ENCODE measurements at regions not wholly inside any gene's neighbourhood (a gene's known extent, or its start where the extent isn't known, plus 50 kb on each side); places are given as distances from the start of the nearest gene placed in this dataset.

GRCh38 chr4:32988165-32988811, 2268.1 kb downstream of the PCDH7 start:
- TF ChIP-seq CTCF (conservative IDR thresholded peaks at IDR 0.05; ENCODE audit: low read depth, low read length) (no peak), EZH2 (IDR thresholded peaks at IDR 0.05; ENCODE audit: borderline replicate concordance, low read depth, low read length, poor library complexity, severe bottlenecking) (no peak)
